Testis (tissue), 2 donors: ENCODE measurements at regions not wholly inside any gene's neighbourhood (a gene's known extent, or its start where the extent isn't known, plus 50 kb on each side); places are given as distances from the start of the nearest gene placed in this dataset.

ENCODE experiments used
- POLR2A ChIP-seq: fragments of 450-650 bp; IDR thresholded peaks from one replicate; pipeline ENCODE4 v1.6.1; 2017; ENCODE audit warnings: antibody characterized with exemption, mild to moderate bottlenecking, moderate library complexity
- TF ChIP-seq, protein P1 (sequence below), 3 experiments: fragments of 450-650 bp in 2 of 3; fragments of 200-600 bp in 1 of 3; sonication (generic) in 1 of 3; IDR thresholded peaks; one replicate each; pipeline ENCODE4 v1.5.1; 2016 to 2019; ENCODE audit warnings: antibody characterized with exemption in 3 of 3, mild to moderate bottlenecking in 2 of 3, moderate library complexity in 1 of 3

DNA sequence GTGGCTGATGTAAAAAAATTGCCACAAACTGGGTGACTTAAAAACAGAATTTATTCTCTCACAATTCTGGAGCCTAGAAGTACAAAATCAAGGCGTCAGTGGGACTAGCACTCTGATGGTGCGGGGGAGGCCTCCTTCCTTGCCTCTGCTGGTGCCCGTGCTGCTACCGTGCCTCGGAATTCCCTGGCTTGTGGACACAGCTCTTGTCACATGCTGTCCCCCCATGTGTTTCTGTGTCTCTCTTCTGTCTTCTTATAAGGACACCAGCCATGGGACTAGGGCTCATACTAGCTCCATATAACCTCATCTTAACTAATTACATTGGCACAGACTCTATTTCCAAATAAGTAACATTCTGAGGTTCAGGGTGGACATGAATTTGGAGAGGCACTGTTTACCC lies 242.3 kb upstream of the IRX2 start:
- TF ChIP-seq, protein P1, sequence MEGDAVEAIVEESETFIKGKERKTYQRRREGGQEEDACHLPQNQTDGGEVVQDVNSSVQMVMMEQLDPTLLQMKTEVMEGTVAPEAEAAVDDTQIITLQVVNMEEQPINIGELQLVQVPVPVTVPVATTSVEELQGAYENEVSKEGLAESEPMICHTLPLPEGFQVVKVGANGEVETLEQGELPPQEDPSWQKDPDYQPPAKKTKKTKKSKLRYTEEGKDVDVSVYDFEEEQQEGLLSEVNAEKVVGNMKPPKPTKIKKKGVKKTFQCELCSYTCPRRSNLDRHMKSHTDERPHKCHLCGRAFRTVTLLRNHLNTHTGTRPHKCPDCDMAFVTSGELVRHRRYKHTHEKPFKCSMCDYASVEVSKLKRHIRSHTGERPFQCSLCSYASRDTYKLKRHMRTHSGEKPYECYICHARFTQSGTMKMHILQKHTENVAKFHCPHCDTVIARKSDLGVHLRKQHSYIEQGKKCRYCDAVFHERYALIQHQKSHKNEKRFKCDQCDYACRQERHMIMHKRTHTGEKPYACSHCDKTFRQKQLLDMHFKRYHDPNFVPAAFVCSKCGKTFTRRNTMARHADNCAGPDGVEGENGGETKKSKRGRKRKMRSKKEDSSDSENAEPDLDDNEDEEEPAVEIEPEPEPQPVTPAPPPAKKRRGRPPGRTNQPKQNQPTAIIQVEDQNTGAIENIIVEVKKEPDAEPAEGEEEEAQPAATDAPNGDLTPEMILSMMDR (IDR thresholded peaks at IDR 0.05) = no peak
- TF ChIP-seq POLR2A = no peak
